Keratinocyte (primary cell): ENCODE measurements at regions not wholly inside any gene's neighbourhood (a gene's known extent, or its start where the extent isn't known, plus 50 kb on each side); places are given as distances from the start of the nearest gene placed in this dataset.

Source experiments
- DNase-seq: peaks from one replicate; pipeline ENCODE4 v3.0.0-alpha.2; 2011; ENCODE audit warnings: low read depth, missing footprints, low spot score
- FAIRE-seq: peaks from 2 replicates; lab custom pipeline; 2011; peaks lifted over from hg19 to GRCh38; lab: Jason Lieb, UNC
- H2AFZ ChIP-seq: 2 replicates; pipeline ENCODE4 v1.6.0; 2012; ENCODE audit warnings: low read length, control low read depth, inconsistent platforms; ENCODE audit not compliant: control insufficient read depth
- H3K27ac ChIP-seq: 2 replicates; pipeline ENCODE4 v1.5.1; 2011; ENCODE audit warnings: low read length; ENCODE audit not compliant: control insufficient read depth, insufficient read depth
- H3K27me3 ChIP-seq: 3 replicates; pipeline ENCODE4 v1.6.0; 2011; ENCODE audit warnings: low read length; ENCODE audit not compliant: control insufficient read depth, insufficient read depth; ENCODE audit errors: extremely low read depth
- H3K36me3 ChIP-seq, 2 experiments: 2 replicates in 1 of 2; 3 replicates in 1 of 2; pipeline ENCODE4 v1.5.1; 2011; ENCODE audit warnings: low read length in 2 of 2, mild to moderate bottlenecking in 1 of 2; ENCODE audit not compliant: control insufficient read depth in 2 of 2, insufficient read depth in 2 of 2; ENCODE audit errors: extremely low read depth in 1 of 2
- H3K4me1 ChIP-seq: 3 replicates; pipeline ENCODE4 v1.5.1; 2011; ENCODE audit warnings: low read length; ENCODE audit not compliant: control insufficient read depth, insufficient read depth; ENCODE audit errors: extremely low read depth
- H3K4me2 ChIP-seq: 3 replicates; pipeline ENCODE4 v1.6.0; 2011; ENCODE audit warnings: low read depth, low read length; ENCODE audit not compliant: control insufficient read depth, insufficient read depth; ENCODE audit errors: extremely low read depth
- H3K4me3 ChIP-seq, 3 experiments: fragments of 200-600 bp in 1 of 3; sonication (generic) in 1 of 3; 2 replicates in 2 of 3; 3 replicates in 1 of 3; pipeline ENCODE4 v1.5.1; 2011 to 2016; ENCODE audit warnings: low read length in 3 of 3, mild to moderate bottlenecking in 3 of 3, control low read depth in 2 of 3, inconsistent platforms in 1 of 3, low read depth in 1 of 3, mixed read lengths in 1 of 3, mixed run types in 1 of 3, moderate library complexity in 1 of 3; ENCODE audit not compliant: control insufficient read depth in 2 of 3, insufficient read depth in 2 of 3; ENCODE audit errors: extremely low read depth in 1 of 3
- H3K79me2 ChIP-seq: 2 replicates; pipeline ENCODE4 v1.6.0; 2012; ENCODE audit warnings: low read length; ENCODE audit not compliant: control insufficient read depth, insufficient read depth
- H3K9ac ChIP-seq: 3 replicates; pipeline ENCODE4 v1.6.0; 2011; ENCODE audit warnings: low read length; ENCODE audit not compliant: control insufficient read depth, insufficient read depth; ENCODE audit errors: extremely low read depth
- H3K9me1 ChIP-seq: 3 replicates; pipeline ENCODE4 v1.6.0; 2011; ENCODE audit warnings: low read length; ENCODE audit not compliant: control insufficient read depth, insufficient read depth; ENCODE audit errors: extremely low read depth
- H3K9me3 ChIP-seq: 2 replicates; pipeline ENCODE4 v1.5.1; 2012; ENCODE audit warnings: low read depth, low read length; ENCODE audit not compliant: control insufficient read depth
- H4K20me1 ChIP-seq: 3 replicates; pipeline ENCODE4 v1.6.0; 2011; ENCODE audit warnings: low read length; ENCODE audit not compliant: control insufficient read depth, insufficient read depth; ENCODE audit errors: extremely low read depth
- EZH2 ChIP-seq: IDR thresholded peaks from one replicate; pipeline ENCODE4 v1.6.1; 2012; ENCODE audit warnings: inconsistent platforms, mild to moderate bottlenecking, low read length, moderate library complexity
- dilution Hi-C: fragments of 300-500 bp; cut with MboI; formaldehyde crosslinking; loops from one replicate; pipeline ENCODE4 v1.7.0; 2020; ENCODE audit warnings: low sequenced_read_pairs; ENCODE audit not compliant: extremely low pct_ligation_motif_present
- TF ChIP-seq, protein P1 (sequence below), 3 experiments: IDR thresholded peaks in 1 of 3; conservative IDR thresholded peaks in 1 of 3; optimal IDR thresholded peaks in 1 of 3; 2 replicates in 2 of 3; 3 replicates in 1 of 3; pipeline versions ENCODE3 to v1.5.1; 2011; ENCODE audit warnings: low read length in 3 of 3, mild to moderate bottlenecking in 3 of 3, moderate library complexity in 2 of 3, control low read depth in 1 of 3, inconsistent platforms in 1 of 3; ENCODE audit not compliant: insufficient read depth in 2 of 3; ENCODE audit errors: extremely low read depth in 1 of 3

DNA sequence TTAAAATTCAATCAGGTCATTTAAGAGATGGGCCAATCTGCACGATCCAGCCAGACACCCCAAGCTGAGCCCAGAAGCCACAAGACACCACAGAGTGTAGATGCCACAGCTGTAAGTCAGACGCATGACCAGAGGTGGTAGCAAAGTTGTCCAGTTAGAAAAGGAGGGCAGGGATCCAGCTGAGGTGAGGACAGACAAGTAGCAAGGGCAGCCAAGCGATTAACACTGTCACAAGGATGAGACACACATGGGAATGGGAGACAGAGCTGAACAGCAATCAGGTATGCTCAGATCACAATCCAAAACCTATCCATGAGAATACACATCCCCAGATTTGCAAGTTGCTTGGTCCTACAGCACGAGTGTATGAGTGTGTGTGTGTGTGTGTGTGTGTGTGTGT is 143.4 kb upstream of the STK17B start:
- Histone ChIP-seq H3K9me3 (no peaks in the 10 kb centered on the region), H3K27me3 (no peaks in the 10 kb centered on the region), H3K4me3 (no peak overlapping the region), H3K4me1 (no peaks in the 10 kb centered on the region), H3K4me2 (no peak overlapping the region), H3K79me2 (no peaks in the 10 kb centered on the region), H2AFZ (no peak overlapping the region), H3K9ac (no peak overlapping the region), H3K9me1 (no peaks in the 10 kb centered on the region), H3K36me3 (no peaks in the 10 kb centered on the region), H3K27ac (no peak overlapping the region), H4K20me1 (no peaks in the 10 kb centered on the region)
- dilution Hi-C loops = no loop called here
- DNase-seq (no peak), FAIRE-seq (no peak)
- TF ChIP-seq, protein P1, sequence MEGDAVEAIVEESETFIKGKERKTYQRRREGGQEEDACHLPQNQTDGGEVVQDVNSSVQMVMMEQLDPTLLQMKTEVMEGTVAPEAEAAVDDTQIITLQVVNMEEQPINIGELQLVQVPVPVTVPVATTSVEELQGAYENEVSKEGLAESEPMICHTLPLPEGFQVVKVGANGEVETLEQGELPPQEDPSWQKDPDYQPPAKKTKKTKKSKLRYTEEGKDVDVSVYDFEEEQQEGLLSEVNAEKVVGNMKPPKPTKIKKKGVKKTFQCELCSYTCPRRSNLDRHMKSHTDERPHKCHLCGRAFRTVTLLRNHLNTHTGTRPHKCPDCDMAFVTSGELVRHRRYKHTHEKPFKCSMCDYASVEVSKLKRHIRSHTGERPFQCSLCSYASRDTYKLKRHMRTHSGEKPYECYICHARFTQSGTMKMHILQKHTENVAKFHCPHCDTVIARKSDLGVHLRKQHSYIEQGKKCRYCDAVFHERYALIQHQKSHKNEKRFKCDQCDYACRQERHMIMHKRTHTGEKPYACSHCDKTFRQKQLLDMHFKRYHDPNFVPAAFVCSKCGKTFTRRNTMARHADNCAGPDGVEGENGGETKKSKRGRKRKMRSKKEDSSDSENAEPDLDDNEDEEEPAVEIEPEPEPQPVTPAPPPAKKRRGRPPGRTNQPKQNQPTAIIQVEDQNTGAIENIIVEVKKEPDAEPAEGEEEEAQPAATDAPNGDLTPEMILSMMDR (optimal IDR thresholded peaks at IDR 0.05 in 1 of 3, IDR thresholded peaks at IDR 0.05 in 1 of 3, conservative IDR thresholded peaks at IDR 0.05 in 1 of 3; ENCODE audit: extremely low read depth in 1 of 3, insufficient read depth in 2 of 3, low read length in 3 of 3) = no peak
- no peak for TF ChIP-seq EZH2

DNA sequence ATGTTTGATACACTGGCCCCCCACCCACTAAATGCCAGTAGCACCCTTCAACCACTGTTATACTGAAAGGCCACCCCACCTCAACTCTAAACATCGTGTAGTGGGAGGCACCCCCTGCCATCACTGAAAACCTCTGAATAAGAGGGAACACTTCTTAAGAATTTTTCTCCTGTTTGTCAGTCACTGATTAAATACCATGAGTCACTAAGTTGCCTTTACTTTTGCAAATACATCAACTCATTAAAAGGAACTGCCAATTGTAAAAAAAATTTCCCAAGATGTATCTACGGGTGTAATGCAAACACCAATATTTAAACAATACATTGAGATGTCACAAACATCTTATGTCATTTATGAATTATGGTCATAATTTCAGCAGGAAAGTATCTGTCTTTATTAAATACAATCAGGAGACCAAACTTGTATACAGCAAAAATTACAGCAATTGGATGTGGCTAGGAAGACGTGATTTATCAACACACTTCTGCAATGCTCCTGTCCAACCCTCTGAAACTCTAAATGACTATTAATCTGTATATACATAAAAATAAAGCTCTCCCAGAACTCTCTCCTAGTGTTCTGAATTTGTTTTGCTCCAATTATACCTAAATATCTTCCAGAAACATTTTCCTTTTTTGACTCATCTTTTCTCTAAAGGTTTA is 144.1 kb upstream of the STK17B start:
- H3K9me3 ChIP-seq = no peaks in the 10 kb centered on the region

More for the DNA sequence above, 144.1 kb upstream of the STK17B start:
- Histone ChIP-seq H3K27me3 (no peaks in the 10 kb centered on the region), H3K4me2 (no peak overlapping the region), H3K36me3 (no peaks in the 10 kb centered on the region), H3K4me1 (no peaks in the 10 kb centered on the region), H4K20me1 (no peaks in the 10 kb centered on the region), H3K79me2 (no peaks in the 10 kb centered on the region), H3K9me1 (no peaks in the 10 kb centered on the region), H2AFZ (no peak overlapping the region), H3K4me3 (no peak overlapping the region), H3K27ac (no peak overlapping the region), H3K9ac (no peak overlapping the region)
- no peak for TF ChIP-seq EZH2
- TF ChIP-seq, protein P1 (optimal IDR thresholded peaks at IDR 0.05 in 1 of 3, IDR thresholded peaks at IDR 0.05 in 1 of 3, conservative IDR thresholded peaks at IDR 0.05 in 1 of 3; ENCODE audit: extremely low read depth in 1 of 3, insufficient read depth in 2 of 3, low read length in 3 of 3) = no peak
- FAIRE-seq (no peak), DNase-seq (no peak)
- dilution Hi-C loops = no loop called here
